ENCODE measurements at regions not wholly inside any gene's neighbourhood (a gene's known extent, or its start where the extent isn't known, plus 50 kb on each side); places are given as distances from the start of the nearest gene placed in this dataset.

DNA sequence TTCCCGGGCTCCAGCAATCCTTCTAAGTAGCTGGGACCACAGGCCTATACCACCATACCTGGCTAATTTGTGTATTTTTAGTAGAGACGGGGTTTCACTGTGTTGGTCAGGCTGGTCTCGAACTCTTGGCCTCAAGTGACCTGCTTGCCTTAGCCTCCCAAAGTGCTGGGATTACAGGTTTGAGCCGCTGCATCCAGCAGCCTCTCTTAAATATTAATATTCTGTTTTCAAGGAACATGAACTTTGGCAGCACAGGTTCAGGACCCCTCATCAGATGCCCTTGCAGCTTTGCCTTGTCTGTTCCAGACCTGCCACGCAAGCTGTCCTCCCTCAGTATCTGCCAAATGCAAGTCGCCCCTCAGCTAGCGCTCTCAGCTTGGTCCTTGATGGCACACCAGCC, 166.8 kb downstream of the KCTD15 start:
- Histone ChIP-seq H3K4me3 (IDR thresholded peaks at IDR 0.05; ENCODE audit: insufficient read depth, low read depth, low read length) (no peak overlapping the region), H3K36me3 (ENCODE audit: insufficient read depth) (no peaks in the 10 kb centered on the region), H3K4me1 (ENCODE audit: low read depth, poor library complexity, severe bottlenecking) (no peaks in the 10 kb centered on the region), H4K20me1 (ENCODE audit: insufficient read depth) (no peaks in the 10 kb centered on the region), H3K4me2 (no peak overlapping the region), H3K9ac (no peak overlapping the region), H2AFZ (ENCODE audit: low read depth) (no peak overlapping the region), H3K27me3 (ENCODE audit: insufficient read depth, low read depth) (no peaks in the 10 kb centered on the region), H3K27ac (no peak overlapping the region), H3K79me2 (ENCODE audit: insufficient read depth, low read depth) (no peaks in the 10 kb centered on the region)
- TF ChIP-seq, protein P1, sequence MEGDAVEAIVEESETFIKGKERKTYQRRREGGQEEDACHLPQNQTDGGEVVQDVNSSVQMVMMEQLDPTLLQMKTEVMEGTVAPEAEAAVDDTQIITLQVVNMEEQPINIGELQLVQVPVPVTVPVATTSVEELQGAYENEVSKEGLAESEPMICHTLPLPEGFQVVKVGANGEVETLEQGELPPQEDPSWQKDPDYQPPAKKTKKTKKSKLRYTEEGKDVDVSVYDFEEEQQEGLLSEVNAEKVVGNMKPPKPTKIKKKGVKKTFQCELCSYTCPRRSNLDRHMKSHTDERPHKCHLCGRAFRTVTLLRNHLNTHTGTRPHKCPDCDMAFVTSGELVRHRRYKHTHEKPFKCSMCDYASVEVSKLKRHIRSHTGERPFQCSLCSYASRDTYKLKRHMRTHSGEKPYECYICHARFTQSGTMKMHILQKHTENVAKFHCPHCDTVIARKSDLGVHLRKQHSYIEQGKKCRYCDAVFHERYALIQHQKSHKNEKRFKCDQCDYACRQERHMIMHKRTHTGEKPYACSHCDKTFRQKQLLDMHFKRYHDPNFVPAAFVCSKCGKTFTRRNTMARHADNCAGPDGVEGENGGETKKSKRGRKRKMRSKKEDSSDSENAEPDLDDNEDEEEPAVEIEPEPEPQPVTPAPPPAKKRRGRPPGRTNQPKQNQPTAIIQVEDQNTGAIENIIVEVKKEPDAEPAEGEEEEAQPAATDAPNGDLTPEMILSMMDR (conservative IDR thresholded peaks at IDR 0.05; ENCODE audit: low read depth, low read length), result no peak

DNA sequence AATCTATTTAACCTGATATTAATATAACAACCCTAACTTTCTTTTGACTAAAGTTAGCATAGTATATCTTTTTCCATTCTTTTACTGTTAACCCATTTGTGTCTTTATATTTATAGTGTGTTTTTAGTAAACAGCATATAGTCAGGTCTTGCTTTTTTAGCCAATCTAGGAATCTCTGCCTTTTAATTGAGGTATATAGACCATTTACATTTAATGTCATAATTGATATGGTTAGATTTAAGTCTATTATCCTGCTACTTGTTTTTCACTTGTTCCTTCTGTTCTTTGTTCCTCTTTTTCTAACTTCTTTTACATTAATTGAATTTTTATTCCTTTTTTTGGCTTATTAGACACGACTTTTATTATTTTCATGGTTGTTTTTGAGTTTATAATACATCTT, 174.4 kb downstream of the KCTD15 start:
- H4K20me1 ChIP-seq (ENCODE audit: insufficient read depth), result no peaks in the 10 kb centered on the region
- no peak overlapping the region for H3K4me3 ChIP-seq (IDR thresholded peaks at IDR 0.05; ENCODE audit: insufficient read depth, low read depth, low read length)
- H3K4me2 ChIP-seq, result no peak overlapping the region

DNA sequence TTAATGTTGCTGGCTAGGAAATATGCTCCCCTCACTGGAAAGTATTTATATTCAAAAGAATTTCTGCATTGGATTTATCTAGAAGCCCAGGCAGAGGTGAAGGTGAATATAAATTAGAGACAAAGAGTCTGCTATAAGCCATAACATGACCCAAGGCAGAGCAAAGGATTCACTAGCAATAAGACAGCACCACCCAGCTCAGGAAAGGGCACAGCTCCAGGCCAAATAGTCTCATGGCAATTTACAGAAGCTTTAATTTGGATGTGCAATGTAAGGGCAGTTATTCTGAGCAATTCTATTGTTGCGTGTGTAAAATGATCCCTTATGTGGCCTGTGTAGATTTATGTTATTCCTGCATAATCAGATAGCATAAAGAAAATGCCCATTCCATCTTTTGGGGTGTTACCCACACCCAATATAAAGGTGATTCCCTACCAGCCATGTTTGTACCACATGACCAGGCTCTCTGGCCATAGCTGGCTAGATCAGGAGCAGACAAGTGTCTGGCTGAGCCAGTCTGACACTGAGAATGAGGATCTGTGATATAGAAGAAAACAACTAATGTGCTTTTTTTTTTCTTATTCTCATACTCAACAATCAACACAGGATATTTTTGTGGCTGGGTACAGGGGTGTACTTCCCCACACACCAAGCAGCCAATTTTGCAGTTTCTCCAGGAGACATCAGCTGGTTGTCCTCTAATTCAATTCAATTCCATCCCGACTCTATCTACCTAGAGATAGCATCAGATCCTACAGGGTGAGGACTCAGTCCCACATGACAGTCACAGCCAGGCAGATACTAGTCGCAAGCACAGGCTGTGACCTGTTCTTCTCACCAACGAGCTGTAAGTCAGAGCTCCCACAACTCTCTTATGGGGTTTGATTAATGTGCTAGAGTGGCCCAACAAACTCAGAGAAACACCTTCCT, 181.4 kb downstream of the KCTD15 start:
- no peaks in the 10 kb centered on the region for H3K79me2 ChIP-seq (ENCODE audit: insufficient read depth, low read depth)
- no peaks in the 10 kb centered on the region for H3K4me1 ChIP-seq (ENCODE audit: low read depth, poor library complexity, severe bottlenecking)
- no peak overlapping the region for H2AFZ ChIP-seq (ENCODE audit: low read depth)
- no peaks in the 10 kb centered on the region for H4K20me1 ChIP-seq (ENCODE audit: insufficient read depth)
- TF ChIP-seq, protein P1 (conservative IDR thresholded peaks at IDR 0.05; ENCODE audit: low read depth, low read length), result no peak
- H3K27me3 ChIP-seq (ENCODE audit: insufficient read depth, low read depth), result no peaks in the 10 kb centered on the region
- H3K4me2 ChIP-seq, result no peak overlapping the region
- no peak overlapping the region for H3K9ac ChIP-seq
- no peaks in the 10 kb centered on the region for H3K36me3 ChIP-seq (ENCODE audit: insufficient read depth)
- H3K27ac ChIP-seq, result no peak overlapping the region
- no peak overlapping the region for H3K4me3 ChIP-seq (IDR thresholded peaks at IDR 0.05; ENCODE audit: insufficient read depth, low read depth, low read length)

More for the DNA sequence above, 174.4 kb downstream of the KCTD15 start:
- TF ChIP-seq, protein P1 (conservative IDR thresholded peaks at IDR 0.05; ENCODE audit: low read depth, low read length), result no peak
- Histone ChIP-seq H3K79me2 (ENCODE audit: insufficient read depth, low read depth) (no peaks in the 10 kb centered on the region), H3K27ac (no peak overlapping the region), H3K4me1 (ENCODE audit: low read depth, poor library complexity, severe bottlenecking) (no peaks in the 10 kb centered on the region), H3K27me3 (ENCODE audit: insufficient read depth, low read depth) (no peaks in the 10 kb centered on the region), H3K9ac (no peak overlapping the region), H2AFZ (ENCODE audit: low read depth) (no peak overlapping the region), H3K36me3 (ENCODE audit: insufficient read depth) (no peaks in the 10 kb centered on the region)

DNA sequence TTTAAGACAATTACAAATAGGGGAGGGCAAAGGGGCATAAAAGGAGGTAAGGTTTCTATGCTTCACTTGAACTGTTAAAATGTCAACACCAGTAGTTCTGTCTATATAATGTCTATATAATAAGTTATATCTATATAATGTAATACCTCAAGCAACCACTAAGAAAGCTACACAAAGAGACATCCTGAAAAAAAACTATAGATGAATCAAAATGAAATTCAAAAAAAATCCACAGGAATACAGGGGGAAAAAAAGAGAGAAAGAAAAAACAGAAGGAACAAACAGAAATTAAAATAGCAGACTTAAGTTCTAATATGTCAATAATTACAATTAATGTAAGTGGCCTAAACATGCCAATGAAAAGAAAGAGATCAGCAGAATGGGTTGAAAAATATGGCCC, 186.0 kb downstream of the KCTD15 start:
- Histone ChIP-seq H3K27ac (no peak overlapping the region), H3K4me3 (IDR thresholded peaks at IDR 0.05; ENCODE audit: insufficient read depth, low read depth, low read length) (no peak overlapping the region)
- TF ChIP-seq, protein P1 (conservative IDR thresholded peaks at IDR 0.05; ENCODE audit: low read depth, low read length), result no peak

More for the DNA sequence above, 186.0 kb downstream of the KCTD15 start:
- no peaks in the 10 kb centered on the region for H3K36me3 ChIP-seq (ENCODE audit: insufficient read depth)
- H3K4me1 ChIP-seq (ENCODE audit: low read depth, poor library complexity, severe bottlenecking), result no peaks in the 10 kb centered on the region
- H3K9ac ChIP-seq, result no peak overlapping the region
- no peaks in the 10 kb centered on the region for H3K79me2 ChIP-seq (ENCODE audit: insufficient read depth, low read depth)
- no peak overlapping the region for H2AFZ ChIP-seq (ENCODE audit: low read depth)
- H3K4me2 ChIP-seq, result no peak overlapping the region
- no peaks in the 10 kb centered on the region for H4K20me1 ChIP-seq (ENCODE audit: insufficient read depth)
- H3K27me3 ChIP-seq (ENCODE audit: insufficient read depth, low read depth), result no peaks in the 10 kb centered on the region
